ENCODE measurements at regions not wholly inside any gene's neighbourhood (a gene's known extent, or its start where the extent isn't known, plus 50 kb on each side); places are given as distances from the start of the nearest gene placed in this dataset.
A peak's percentile ranks its signal among the peaks of the same experiment; 100 is the strongest.

GRCh38 chr9:119773823-119774222, 404.6 kb upstream of the BRINP1 start:
- in situ Hi-C loops (cut with HindIII; ENCODE audit: low pct_unique_long_range_greater_than_20kb, low sequenced_read_pairs), result no loop called here
- DNase-seq (ENCODE audit: low read depth), result no peak

- in situ Hi-C loops (cut with HindIII; ENCODE audit: low pct_unique_long_range_greater_than_20kb, low sequenced_read_pairs), result no loop called here
- peak; percentile 35 for DNase-seq (ENCODE audit: low read depth)
These were observed 402.1 kb upstream of the BRINP1 start for GRCh38 chr9:119771341-119771740.

- no peak for DNase-seq (ENCODE audit: low read depth)
- in situ Hi-C loops (cut with HindIII; ENCODE audit: low pct_unique_long_range_greater_than_20kb, low sequenced_read_pairs), result no loop called here
These were observed 399.0 kb upstream of the BRINP1 start for GRCh38 chr9:119768266-119768665.

DNA sequence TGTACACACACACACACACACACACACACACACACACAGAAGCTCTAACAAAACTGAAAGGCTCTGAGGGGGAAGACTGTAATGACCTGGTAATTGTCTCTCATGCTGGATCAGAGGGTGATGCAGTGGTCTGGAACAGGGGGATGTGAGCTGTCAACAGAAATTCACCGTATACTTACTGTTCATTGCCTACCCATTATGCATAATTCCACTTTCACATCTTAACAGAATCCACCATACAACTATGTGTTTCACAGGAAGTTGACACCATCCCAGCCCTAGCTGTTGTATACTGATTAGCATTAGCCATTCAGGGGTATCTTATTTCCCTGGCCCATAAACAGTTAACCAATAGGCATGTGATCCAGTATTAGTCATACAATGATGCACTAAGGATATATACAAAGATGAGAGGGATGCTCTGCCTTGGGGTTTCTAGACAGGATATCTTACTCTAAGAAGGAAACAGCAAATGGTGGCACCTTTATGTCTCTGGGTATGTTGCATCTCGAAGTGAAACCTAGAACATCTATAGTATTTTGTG, 396.5 kb upstream of the BRINP1 start:
- DNase-seq (ENCODE audit: low read depth), result no peak
- in situ Hi-C loops (cut with HindIII; ENCODE audit: low pct_unique_long_range_greater_than_20kb, low sequenced_read_pairs), result no loop called here

GRCh38 chr9:119763260-119763659, 394.0 kb upstream of the BRINP1 start:
- in situ Hi-C loops (cut with HindIII; ENCODE audit: low pct_unique_long_range_greater_than_20kb, low sequenced_read_pairs), result no loop called here
- DNase-seq (ENCODE audit: low read depth), result no peak

DNA sequence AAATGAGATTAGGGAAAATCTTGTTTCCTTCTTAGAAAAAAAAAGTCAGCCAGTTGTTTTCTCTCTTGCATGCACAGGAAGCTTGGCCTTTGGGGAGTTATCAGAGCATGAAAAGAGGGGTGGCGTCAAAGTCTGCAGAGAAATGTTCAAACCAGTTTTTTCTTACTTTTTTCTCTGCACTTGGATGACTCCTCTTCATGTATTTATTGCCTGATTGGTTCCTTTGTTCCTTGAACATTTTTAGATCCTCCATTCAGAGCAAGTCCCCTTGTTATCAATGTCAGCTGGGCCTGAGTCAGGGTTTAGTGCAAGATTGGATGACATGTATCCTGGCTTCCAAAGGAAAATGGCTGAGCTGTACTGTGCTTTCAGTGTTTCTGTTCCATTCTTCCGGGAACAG, 392.6 kb upstream of the BRINP1 start:
- peak; percentile 19 for DNase-seq (ENCODE audit: low read depth)
- in situ Hi-C loops (cut with HindIII; ENCODE audit: low pct_unique_long_range_greater_than_20kb, low sequenced_read_pairs), result no loop called here

GRCh38 chr9:119758990-119759389, 389.8 kb upstream of the BRINP1 start:
- in situ Hi-C loops (cut with HindIII; ENCODE audit: low pct_unique_long_range_greater_than_20kb, low sequenced_read_pairs), result no loop called here
- no peak for DNase-seq (ENCODE audit: low read depth)

DNA sequence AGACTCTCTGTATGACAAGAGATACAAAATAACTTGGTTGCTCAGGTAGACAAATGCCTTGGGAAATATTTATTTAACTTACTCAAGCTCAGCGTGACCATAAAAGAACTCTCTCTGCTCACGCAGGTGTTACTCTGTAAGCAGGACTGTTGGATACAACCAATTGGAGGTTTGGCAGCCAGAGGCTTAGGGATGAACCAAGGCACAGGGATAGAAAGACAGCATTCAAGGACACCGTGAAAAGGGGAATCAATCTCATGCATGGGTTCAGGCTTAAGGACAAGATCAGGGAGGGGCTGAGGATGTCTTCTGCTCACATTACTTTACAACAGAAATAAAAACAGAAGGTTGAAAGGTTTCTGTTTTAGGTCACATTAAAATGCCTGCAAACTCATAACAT, 389.0 kb upstream of the BRINP1 start:
- in situ Hi-C loops (cut with HindIII; ENCODE audit: low pct_unique_long_range_greater_than_20kb, low sequenced_read_pairs), result no loop called here
- DNase-seq (ENCODE audit: low read depth), result no peak

GRCh38 chr9:119739476-119739875, 370.2 kb upstream of the BRINP1 start:
- DNase-seq (ENCODE audit: low read depth), result no peak
- in situ Hi-C loops (cut with HindIII; ENCODE audit: low pct_unique_long_range_greater_than_20kb, low sequenced_read_pairs), result no loop called here

- DNase-seq (ENCODE audit: low read depth), result peak; percentile 77
- in situ Hi-C loops (cut with HindIII; ENCODE audit: low pct_unique_long_range_greater_than_20kb, low sequenced_read_pairs), result no loop called here
These were observed 367.5 kb upstream of the BRINP1 start for GRCh38 chr9:119736491-119737454.

GRCh38 chr9:119727988-119728387, 358.8 kb upstream of the BRINP1 start:
- in situ Hi-C loops (cut with HindIII; ENCODE audit: low pct_unique_long_range_greater_than_20kb, low sequenced_read_pairs), result no loop called here
- DNase-seq (ENCODE audit: low read depth), result no peak

GRCh38 chr9:119726035-119726434, 356.8 kb upstream of the BRINP1 start:
- in situ Hi-C loops (cut with HindIII; ENCODE audit: low pct_unique_long_range_greater_than_20kb, low sequenced_read_pairs), result no loop called here
- DNase-seq (ENCODE audit: low read depth), result no peak

- in situ Hi-C loops (cut with HindIII; ENCODE audit: low pct_unique_long_range_greater_than_20kb, low sequenced_read_pairs), result no loop called here
- no peak for DNase-seq (ENCODE audit: low read depth)
These were observed 353.1 kb upstream of the BRINP1 start for GRCh38 chr9:119722384-119722783.

DNA sequence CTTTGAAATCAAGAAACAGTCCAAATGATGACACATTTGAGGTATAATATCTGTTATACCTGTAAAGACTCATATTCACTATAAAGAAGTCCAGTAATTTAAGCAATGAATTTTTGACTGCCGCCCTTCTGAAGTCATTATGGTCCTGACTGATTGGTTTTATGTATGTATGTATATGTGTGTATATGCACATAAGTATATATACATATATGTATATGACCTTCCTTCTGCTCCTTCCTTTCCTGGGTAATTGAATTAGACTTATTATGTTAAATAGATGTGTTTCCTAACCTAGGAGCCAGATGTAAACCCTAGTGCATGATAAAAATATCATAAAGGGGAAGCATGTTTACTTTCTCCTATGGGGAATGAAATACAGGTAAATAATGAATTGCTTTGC, 343.1 kb upstream of the BRINP1 start:
- no peak for DNase-seq (ENCODE audit: low read depth)
- in situ Hi-C loops (cut with HindIII; ENCODE audit: low pct_unique_long_range_greater_than_20kb, low sequenced_read_pairs), result no loop called here

DNA sequence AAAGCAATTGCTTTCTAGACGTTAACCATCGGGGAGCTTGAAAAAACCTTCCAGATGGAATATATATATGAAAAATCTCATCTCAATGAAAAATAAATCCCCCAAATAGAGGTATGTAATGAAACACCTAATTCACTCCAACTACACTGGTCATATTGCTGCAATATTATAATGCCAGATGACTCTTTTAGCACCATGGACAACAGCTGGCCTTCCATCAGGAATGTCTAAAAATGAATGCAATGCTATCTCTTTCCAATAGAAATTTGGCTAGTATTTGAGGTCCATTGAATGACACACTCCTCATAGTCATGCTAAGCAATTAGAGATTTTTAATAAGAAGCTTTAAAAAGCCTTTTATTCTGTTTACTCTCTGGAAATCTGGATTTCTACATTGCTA, 340.2 kb upstream of the BRINP1 start:
- in situ Hi-C loops (cut with HindIII; ENCODE audit: low pct_unique_long_range_greater_than_20kb, low sequenced_read_pairs), result no loop called here
- no peak for DNase-seq (ENCODE audit: low read depth)

GRCh38 chr9:119707228-119707845, 338.1 kb upstream of the BRINP1 start:
- DNase-seq (ENCODE audit: low read depth), result no peak
- in situ Hi-C loops (cut with HindIII; ENCODE audit: low pct_unique_long_range_greater_than_20kb, low sequenced_read_pairs), result no loop called here

- in situ Hi-C loops (cut with HindIII; ENCODE audit: low pct_unique_long_range_greater_than_20kb, low sequenced_read_pairs), result no loop called here
- DNase-seq (ENCODE audit: low read depth), result no peak
These were observed 332.4 kb upstream of the BRINP1 start for GRCh38 chr9:119701651-119702050.

- DNase-seq (ENCODE audit: low read depth), result no peak
These were observed 329.3 kb upstream of the BRINP1 start for GRCh38 chr9:119698535-119698934.

DNA sequence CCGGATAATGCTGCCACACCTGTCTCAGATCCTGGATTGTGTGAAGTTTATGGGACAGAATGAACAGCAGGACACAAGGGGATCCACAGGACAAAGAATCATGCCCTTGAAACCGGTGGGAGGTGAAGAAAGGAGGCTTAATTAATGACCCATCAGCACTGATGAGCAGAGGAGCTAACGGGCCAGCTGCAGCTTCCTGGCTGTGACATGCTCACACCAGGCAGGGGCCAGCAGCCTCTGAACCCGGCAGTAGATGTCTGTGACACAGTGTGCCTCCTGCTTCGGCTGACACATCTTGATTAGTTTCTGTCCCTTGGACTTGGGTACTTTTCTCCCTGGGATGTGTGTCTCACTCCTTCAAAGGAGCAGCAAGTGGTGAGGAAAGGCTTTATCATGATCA, 328.8 kb upstream of the BRINP1 start:
- in situ Hi-C loops (cut with HindIII; ENCODE audit: low pct_unique_long_range_greater_than_20kb, low sequenced_read_pairs), result no loop called here
- no peak for DNase-seq (ENCODE audit: low read depth)

More at GRCh38 chr9:119698535-119698934, 329.3 kb upstream of the BRINP1 start:
- in situ Hi-C loops (cut with HindIII; ENCODE audit: low pct_unique_long_range_greater_than_20kb, low sequenced_read_pairs), result no loop called here

All from Caki2 (cell line).